ENCODE measurements at regions not wholly inside any gene's neighbourhood (a gene's known extent, or its start where the extent isn't known, plus 50 kb on each side); places are given as distances from the start of the nearest gene placed in this dataset.

- no peaks in the 10 kb centered on the region for H3K79me2 ChIP-seq (ENCODE audit: control insufficient read depth, insufficient read depth, low read length)
- H3K27me3 ChIP-seq (ENCODE audit: control insufficient read depth in 2 of 2, insufficient read depth in 2 of 2, low read length in 2 of 2), result no peaks in the 10 kb centered on the region
- ChIA-PET CTCF (no interaction called here), POLR2A (no interaction called here)
- no peaks in the 10 kb centered on the region for H3K9me3 ChIP-seq (replicated peaks; ENCODE audit: control insufficient read depth, insufficient read depth, low read length)
- DNase-seq (ENCODE audit: low read depth, low spot score) (no peak), FAIRE-seq (no peak)
- H3K9ac ChIP-seq (replicated peaks; ENCODE audit: extremely low read depth, insufficient read depth, low read length), result no peak overlapping the region
- H3K4me3 ChIP-seq (replicated peaks in 1 of 3; ENCODE audit: insufficient read depth in 1 of 3, low read depth in 1 of 3, low read length in 3 of 3), result no peak overlapping the region
- no peak overlapping the region for H3K27ac ChIP-seq (ENCODE audit: insufficient read depth, low read depth, low read length)
- no peaks in the 10 kb centered on the region for H4K20me1 ChIP-seq (replicated peaks; ENCODE audit: control insufficient read depth, extremely low read depth, insufficient read depth, low read length)
- no peak overlapping the region for H3K4me2 ChIP-seq (ENCODE audit: insufficient read depth, low read length)
- H3K9me1 ChIP-seq (replicated peaks; ENCODE audit: control insufficient read depth, extremely low read depth, insufficient read depth, low read length), result no peaks in the 10 kb centered on the region
- intact Hi-C loops (cut with micrococcal nuclease), result no loop called here
- BruUV-seq (replicated peaks), result no TSS peak
- no peak overlapping the region for H2AFZ ChIP-seq (ENCODE audit: low read depth, low read length)
- no peak for TF ChIP-seq POLR2A (IDR thresholded peaks at IDR 0.05; ENCODE audit: low read depth, low read length)
- H3K36me3 ChIP-seq (ENCODE audit: control insufficient read depth in 2 of 2, extremely low read depth in 1 of 2, insufficient read depth in 2 of 2, low read length in 2 of 2), result no peaks in the 10 kb centered on the region
- H3K4me1 ChIP-seq (ENCODE audit: control insufficient read depth, extremely low read depth, insufficient read depth, low read length), result no peaks in the 10 kb centered on the region
- dilution Hi-C loops (cut with MboI; ENCODE audit: extremely low pct_ligation_motif_present, low sequenced_read_pairs), result no loop called here
These were observed 106.7 kb upstream of the KDM7A start for GRCh38 chr7:140283472-140283871.

GRCh38 chr7:140281960-140282359, 105.2 kb upstream of the KDM7A start:
- ChIA-PET POLR2A (no interaction called here), CTCF (interaction anchor here (2.7 kb wide), 1 partner anchor 9 kb away, joined by 7 read pairs; no protein-coding TSS in a partner anchor)
- intact Hi-C loops (cut with micrococcal nuclease), result no loop called here
- FAIRE-seq, result no peak
- Histone ChIP-seq H3K4me3 (replicated peaks in 1 of 3; ENCODE audit: insufficient read depth in 1 of 3, low read depth in 1 of 3, low read length in 3 of 3) (no peak overlapping the region), H3K9ac (replicated peaks; ENCODE audit: extremely low read depth, insufficient read depth, low read length) (no peak overlapping the region), H3K27ac (ENCODE audit: insufficient read depth, low read depth, low read length) (no peak overlapping the region), H3K4me1 (ENCODE audit: control insufficient read depth, extremely low read depth, insufficient read depth, low read length) (no peaks in the 10 kb centered on the region), H3K79me2 (ENCODE audit: control insufficient read depth, insufficient read depth, low read length) (no peaks in the 10 kb centered on the region), H3K36me3 (ENCODE audit: control insufficient read depth in 2 of 2, extremely low read depth in 1 of 2, insufficient read depth in 2 of 2, low read length in 2 of 2) (no peaks in the 10 kb centered on the region), H3K9me3 (replicated peaks; ENCODE audit: control insufficient read depth, insufficient read depth, low read length) (no peaks in the 10 kb centered on the region), H3K9me1 (replicated peaks; ENCODE audit: control insufficient read depth, extremely low read depth, insufficient read depth, low read length) (no peaks in the 10 kb centered on the region), H2AFZ (ENCODE audit: low read depth, low read length) (no peak overlapping the region), H4K20me1 (replicated peaks; ENCODE audit: control insufficient read depth, extremely low read depth, insufficient read depth, low read length) (no peaks in the 10 kb centered on the region), H3K4me2 (ENCODE audit: insufficient read depth, low read length) (no peak overlapping the region), H3K27me3 (ENCODE audit: control insufficient read depth in 2 of 2, insufficient read depth in 2 of 2, low read length in 2 of 2) (no peaks in the 10 kb centered on the region)
- TF ChIP-seq MYC (IDR thresholded peaks at IDR 0.05; ENCODE audit: low read depth, low read length), result no peak
- no peak for TF ChIP-seq EZH2 (IDR thresholded peaks at IDR 0.05; ENCODE audit: borderline replicate concordance, low read depth, low read length, severe bottlenecking)
- no peak for TF ChIP-seq FOS (IDR thresholded peaks at IDR 0.05; ENCODE audit: borderline replicate concordance, insufficient read depth, low read length)
- TF ChIP-seq CTCF (IDR thresholded peaks at IDR 0.05; ENCODE audit: extremely low read depth in 1 of 2, insufficient read depth in 1 of 2, low read depth in 1 of 2, low read length in 2 of 2), result no peak
- no peak for TF ChIP-seq POLR2AphosphoS5 (IDR thresholded peaks at IDR 0.05; ENCODE audit: insufficient read depth, low read depth, low read length)
- no peak for TF ChIP-seq MAX (IDR thresholded peaks at IDR 0.05; ENCODE audit: insufficient read depth, insufficient read length)
- no peak for TF ChIP-seq POLR2A (IDR thresholded peaks at IDR 0.05; ENCODE audit: low read depth, low read length)
- no peak for TF ChIP-seq JUN (IDR thresholded peaks at IDR 0.05; ENCODE audit: borderline replicate concordance, insufficient read depth, insufficient read length, low read depth)
- TF ChIP-seq GATA2 (IDR thresholded peaks at IDR 0.05; ENCODE audit: insufficient read depth, insufficient read length, low read depth, low read length), result no peak
- BruUV-seq (replicated peaks), result no TSS peak
- DNase-seq (ENCODE audit: low read depth, low spot score), result no peak
- dilution Hi-C loops (cut with MboI; ENCODE audit: extremely low pct_ligation_motif_present, low sequenced_read_pairs), result no loop called here
